HCT116 (cell line): ENCODE measurements at regions not wholly inside any gene's neighbourhood (a gene's known extent, or its start where the extent isn't known, plus 50 kb on each side); places are given as distances from the start of the nearest gene placed in this dataset.

Experiments
- ATAC-seq: fragments of 200-7000 bp; cut with Tn5 transposase; 2 replicates; pipeline ENCODE4 v1.9.1; 2020; ENCODE audit warnings: mild to moderate bottlenecking, moderate library complexity
- BruUV-seq: library from RNA; stranded (reverse); fragments of 400-500 nt; replicated peaks from 2 replicates; lab custom pipeline; 2021; lab: Mats Ljungman, UMichigan
- CTCF ChIA-PET: fragments of 300-600 bp; sonication (Branson Sonifier 250); formaldehyde crosslinking; loops from one replicate; lab custom pipeline; 2021; ENCODE audit warnings: antibody characterized with exemption; lab: Charles Lee
- POLR2A ChIA-PET: fragments of 300-600, 350-600 bp; sonication (Branson Sonifier 250); formaldehyde crosslinking; loops from one replicate; lab custom pipeline; 2021; ENCODE audit warnings: antibody characterized with exemption; lab: Charles Lee
- RAD21 ChIA-PET, 2 experiments: fragments of 300-600 bp; sonication (Branson Sonifier 250); formaldehyde crosslinking; loops; one replicate each; lab custom pipeline; 2023; ENCODE audit warnings: low total read pairs in 2 of 2; ENCODE audit not compliant: uncharacterized antibody in 2 of 2, unreplicated experiment in 2 of 2, low non-redundant PET in 1 of 2; lab: Charles Lee
- DNase-seq: peaks from one replicate; pipeline ENCODE4 v3.0.0-alpha.2; 2010; ENCODE audit warnings: low read depth, low spot score
- H2AFZ ChIP-seq: fragments of 200-600 bp; shearing (Covaris generic), sonication (generic); 2 replicates; pipeline ENCODE4 v1.6.1; 2017; ENCODE audit warnings: low read depth, mixed run types, mixed read lengths, antibody characterized with exemption, low read length; ENCODE audit not compliant: poor library complexity, severe bottlenecking
- H3K27ac ChIP-seq: 2 replicates; pipeline ENCODE4 v1.5.1; 2012; ENCODE audit warnings: low read depth, low read length
- H3K27me3 ChIP-seq: fragments of 200-600 bp; sonication (generic); 2 replicates; pipeline ENCODE4 v1.6.1; 2016; ENCODE audit warnings: mixed run types, low read length, mixed read lengths; ENCODE audit not compliant: insufficient read depth
- H3K36me3 ChIP-seq, 2 experiments: fragments of 200-500 bp in 1 of 2; fragments of 200-600 bp in 1 of 2; sonication (Bioruptor generic) in 1 of 2; sonication (generic) in 1 of 2; 2 replicates each; pipeline versions ENCODE4 v1.5.1 to v1.6.1; 2014 to 2016; ENCODE audit warnings: low read length in 2 of 2, inconsistent platforms in 1 of 2, mixed read lengths in 1 of 2, mixed run types in 1 of 2; ENCODE audit not compliant: insufficient read depth in 2 of 2, control insufficient read depth in 1 of 2
- H3K4me1 ChIP-seq, 2 experiments: fragments of 200-600 bp in 1 of 2; sonication (generic) in 1 of 2; 2 replicates each; pipeline versions ENCODE4 v1.5.1 to v1.6.1; 2012 to 2017; ENCODE audit warnings: low read length in 2 of 2, inconsistent platforms in 1 of 2, mild to moderate bottlenecking in 1 of 2, mixed read lengths in 1 of 2, mixed run types in 1 of 2, moderate library complexity in 1 of 2; ENCODE audit not compliant: insufficient read depth in 2 of 2, control insufficient read depth in 1 of 2
- H3K4me2 ChIP-seq: fragments of 200-600 bp; sonication (generic); 2 replicates; pipeline ENCODE4 v1.6.1; 2017; ENCODE audit warnings: mixed run types, low read length, mixed read lengths
- H3K4me3 ChIP-seq, 2 experiments: fragments of 200-600 bp in 1 of 2; sonication (generic) in 1 of 2; replicated peaks in 1 of 2; 2 replicates each; pipeline ENCODE4 v1.5.1; 2011 to 2016; ENCODE audit warnings: low read length in 2 of 2, control low read depth in 1 of 2, low read depth in 1 of 2, mild to moderate bottlenecking in 1 of 2, mixed read lengths in 1 of 2, mixed run types in 1 of 2
- H3K79me2 ChIP-seq: fragments of 200-600 bp; sonication (generic); 2 replicates; pipeline ENCODE4 v1.6.1; 2017; ENCODE audit warnings: mild to moderate bottlenecking, mixed run types, low read length, moderate library complexity, mixed read lengths; ENCODE audit not compliant: insufficient read depth
- H3K9ac ChIP-seq: fragments of 200-600 bp; sonication (generic); 2 replicates; pipeline ENCODE4 v1.6.1; 2016; ENCODE audit warnings: low read length, mixed read lengths
- H3K9me2 ChIP-seq: fragments of 200-600 bp; sonication (generic), shearing (Covaris generic); 2 replicates; pipeline ENCODE4 v1.6.1; 2017; ENCODE audit warnings: mixed run types, mild to moderate bottlenecking, moderate library complexity; ENCODE audit not compliant: insufficient read depth
- H3K9me3 ChIP-seq, 2 experiments: fragments of 200-500 bp in 1 of 2; fragments of 200-600 bp in 1 of 2; sonication (Bioruptor generic) in 1 of 2; sonication (generic) in 1 of 2; 2 replicates each; pipeline ENCODE4 v1.6.1; 2014 to 2017; ENCODE audit warnings: low read length in 2 of 2, mixed read lengths in 2 of 2, inconsistent platforms in 1 of 2, low read depth in 1 of 2, mild to moderate bottlenecking in 1 of 2, mixed run types in 1 of 2, moderate library complexity in 1 of 2; ENCODE audit not compliant: control insufficient read depth in 1 of 2, insufficient read depth in 1 of 2
- H4K20me1 ChIP-seq: fragments of 200-600 bp; sonication (generic), shearing (Covaris generic); 2 replicates; pipeline ENCODE4 v1.6.1; 2017; ENCODE audit warnings: mixed run types, mild to moderate bottlenecking, moderate library complexity; ENCODE audit not compliant: insufficient read depth
- EGR1 ChIP-seq: IDR thresholded peaks from 2 replicates; pipeline ENCODE4 v1.6.1; 2012; ENCODE audit warnings: low read depth
- ELF1 ChIP-seq: IDR thresholded peaks from 2 replicates; pipeline ENCODE4 v1.6.1; 2012; ENCODE audit warnings: low read depth, borderline replicate concordance
- EZH2 ChIP-seq: fragments of 200-600 bp; sonication (generic); IDR thresholded peaks from 2 replicates; pipeline ENCODE4 v1.6.1; 2017; ENCODE audit warnings: antibody characterized with exemption, mixed run types
- EZH2phosphoT487 ChIP-seq: fragments of 200-600 bp; IDR thresholded peaks from 2 replicates; pipeline ENCODE4 v1.6.1; 2018; ENCODE audit warnings: antibody characterized with exemption, borderline replicate concordance
- FOSL1 ChIP-seq: IDR thresholded peaks from 2 replicates; pipeline ENCODE4 v1.6.1; 2012; ENCODE audit warnings: low read depth
- JUND ChIP-seq: IDR thresholded peaks from 2 replicates; pipeline ENCODE4 v1.6.1; 2012
- POLR2A ChIP-seq: IDR thresholded peaks from 2 replicates; pipeline ENCODE4 v1.7.0; 2011; ENCODE audit warnings: borderline replicate concordance; ENCODE audit not compliant: insufficient read depth, insufficient read length; ENCODE audit errors: extremely low read depth
- POLR2AphosphoS5 ChIP-seq: IDR thresholded peaks from 2 replicates; pipeline ENCODE4 v1.6.1; 2011; ENCODE audit warnings: mild to moderate bottlenecking, low read depth, low read length, moderate library complexity
- RAD21 ChIP-seq: IDR thresholded peaks from 2 replicates; pipeline ENCODE4 v1.6.1; 2012; ENCODE audit warnings: low read depth, mild to moderate bottlenecking
- SP1 ChIP-seq: IDR thresholded peaks from 2 replicates; pipeline ENCODE4 v1.6.1; 2012; ENCODE audit warnings: low read depth
- SRF ChIP-seq: IDR thresholded peaks from 2 replicates; pipeline ENCODE4 v1.6.1; 2012; ENCODE audit warnings: low read depth
- ZFX ChIP-seq: fragments of 450-650 bp; IDR thresholded peaks from 2 replicates; pipeline ENCODE4 v1.6.1; 2017
- ZNF274 ChIP-seq: fragments of 200-500 bp; sonication (Bioruptor generic); IDR thresholded peaks from 2 replicates; pipeline ENCODE4 v1.6.1; 2014; ENCODE audit warnings: mild to moderate bottlenecking, low read depth, low read length, inconsistent platforms
- intact Hi-C: fragments of 100-400 bp; cut with micrococcal nuclease; formaldehyde crosslinking; loops from 2 replicates; pipeline ENCODE4 v1.10.0; 2022
- TF ChIP-seq, protein P1 (sequence below): IDR thresholded peaks from 2 replicates; pipeline ENCODE4 v1.6.1; 2012; ENCODE audit warnings: low read depth

- no peak for TF ChIP-seq ZNF274
Observed at GRCh38 chr3:59317386-59317785, 267.6 kb upstream of the CFAP20DC start (continued).

- Histone ChIP-seq H3K4me3 (no peak overlapping the region), H3K9me2 (no peaks in the 10 kb centered on the region), H3K4me1 (no peaks in the 10 kb centered on the region), H2AFZ (no peak overlapping the region), H3K9me3 (no peaks in the 10 kb centered on the region), H3K27ac (no peak overlapping the region), H4K20me1 (no peaks in the 10 kb centered on the region), H3K79me2 (no peaks in the 10 kb centered on the region), H3K36me3 (no peaks in the 10 kb centered on the region), H3K27me3 (no peaks in the 10 kb centered on the region), H3K4me2 (no peak overlapping the region), H3K9ac (no peak overlapping the region)
- no peak for ATAC-seq
- no TSS peak for BruUV-seq
- POLR2A ChIA-PET, result no interaction called here
- CTCF ChIA-PET, result interaction anchor here (1.0 kb wide), 1 partner anchor 10 kb away, joined by 3 read pairs; no protein-coding TSS in a partner anchor
- intact Hi-C loops, result no loop called here
- RAD21 ChIA-PET, result interaction anchor here in 1 of 2 experiments (0.6 kb wide), 1 partner anchor 541 kb away, joined by 3 read pairs; no protein-coding TSS in a partner anchor
- TF ChIP-seq EZH2phosphoT487 (no peak), POLR2A (no peak), SRF (no peak), SP1 (no peak), EGR1 (no peak), FOSL1 (no peak), RAD21 (no peak), EZH2 (no peak), ZFX (no peak), JUND (no peak), POLR2AphosphoS5 (no peak), ELF1 (no peak)
- TF ChIP-seq, protein P1, sequence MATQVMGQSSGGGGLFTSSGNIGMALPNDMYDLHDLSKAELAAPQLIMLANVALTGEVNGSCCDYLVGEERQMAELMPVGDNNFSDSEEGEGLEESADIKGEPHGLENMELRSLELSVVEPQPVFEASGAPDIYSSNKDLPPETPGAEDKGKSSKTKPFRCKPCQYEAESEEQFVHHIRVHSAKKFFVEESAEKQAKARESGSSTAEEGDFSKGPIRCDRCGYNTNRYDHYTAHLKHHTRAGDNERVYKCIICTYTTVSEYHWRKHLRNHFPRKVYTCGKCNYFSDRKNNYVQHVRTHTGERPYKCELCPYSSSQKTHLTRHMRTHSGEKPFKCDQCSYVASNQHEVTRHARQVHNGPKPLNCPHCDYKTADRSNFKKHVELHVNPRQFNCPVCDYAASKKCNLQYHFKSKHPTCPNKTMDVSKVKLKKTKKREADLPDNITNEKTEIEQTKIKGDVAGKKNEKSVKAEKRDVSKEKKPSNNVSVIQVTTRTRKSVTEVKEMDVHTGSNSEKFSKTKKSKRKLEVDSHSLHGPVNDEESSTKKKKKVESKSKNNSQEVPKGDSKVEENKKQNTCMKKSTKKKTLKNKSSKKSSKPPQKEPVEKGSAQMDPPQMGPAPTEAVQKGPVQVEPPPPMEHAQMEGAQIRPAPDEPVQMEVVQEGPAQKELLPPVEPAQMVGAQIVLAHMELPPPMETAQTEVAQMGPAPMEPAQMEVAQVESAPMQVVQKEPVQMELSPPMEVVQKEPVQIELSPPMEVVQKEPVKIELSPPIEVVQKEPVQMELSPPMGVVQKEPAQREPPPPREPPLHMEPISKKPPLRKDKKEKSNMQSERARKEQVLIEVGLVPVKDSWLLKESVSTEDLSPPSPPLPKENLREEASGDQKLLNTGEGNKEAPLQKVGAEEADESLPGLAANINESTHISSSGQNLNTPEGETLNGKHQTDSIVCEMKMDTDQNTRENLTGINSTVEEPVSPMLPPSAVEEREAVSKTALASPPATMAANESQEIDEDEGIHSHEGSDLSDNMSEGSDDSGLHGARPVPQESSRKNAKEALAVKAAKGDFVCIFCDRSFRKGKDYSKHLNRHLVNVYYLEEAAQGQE, result no peak
- DNase-seq, result no peak
Observed at GRCh38 chr3:59316688-59317275, 267.0 kb upstream of the CFAP20DC start.
